ENCODE measurements at regions not wholly inside any gene's neighbourhood (a gene's known extent, or its start where the extent isn't known, plus 50 kb on each side); places are given as distances from the start of the nearest gene placed in this dataset.
A peak's percentile ranks its signal among the peaks of the same experiment; 100 is the strongest.

DNA sequence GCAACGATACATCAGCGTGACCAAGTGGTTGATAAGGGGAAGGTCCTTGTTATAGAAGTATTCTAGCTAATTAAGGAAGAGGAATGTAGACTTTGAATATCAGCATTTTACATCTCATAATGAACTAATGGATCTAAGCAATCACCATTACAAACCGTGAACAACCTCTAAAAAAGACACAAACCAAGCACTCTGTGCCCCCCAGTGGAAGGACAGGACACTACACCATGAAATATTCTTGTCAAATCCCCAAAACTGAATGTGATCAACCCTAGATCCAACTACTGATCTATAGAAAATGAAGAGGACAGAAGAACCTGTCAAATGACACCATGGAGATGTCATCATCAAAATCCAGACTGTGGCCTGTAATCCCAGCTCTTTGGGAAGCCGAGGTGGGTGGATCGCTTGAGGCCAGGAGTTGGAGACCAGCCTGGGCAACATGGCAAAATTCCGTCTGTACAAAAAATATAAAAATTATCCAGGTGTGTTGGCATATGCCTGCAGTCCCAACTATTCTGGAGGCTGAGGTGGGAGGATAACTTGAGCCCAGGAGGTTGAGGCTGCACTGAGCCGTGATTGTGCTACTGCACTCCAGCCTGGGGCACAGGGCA is 111.3 kb upstream of the CARD11 start:
- peak; percentile 45 to 53 for DNase-seq (ENCODE audit: low read depth in 1 of 2, low spot score in 1 of 2)
- no peak for TF ChIP-seq POLR2AphosphoS2 (conservative IDR thresholded peaks at IDR 0.05; ENCODE audit: low read length)
- TF ChIP-seq NFE2L2 (conservative IDR thresholded peaks at IDR 0.05; ENCODE audit: low read length): no peak
- peak; percentile 73 to 82 for TF ChIP-seq RAD21 (conservative IDR thresholded peaks at IDR 0.05 in 1 of 2, IDR thresholded peaks at IDR 0.05 in 1 of 2)
- no peak for TF ChIP-seq ZSCAN20 (CRISPR knock-in tag; IDR thresholded peaks at IDR 0.05)
- TF ChIP-seq, protein P1, sequence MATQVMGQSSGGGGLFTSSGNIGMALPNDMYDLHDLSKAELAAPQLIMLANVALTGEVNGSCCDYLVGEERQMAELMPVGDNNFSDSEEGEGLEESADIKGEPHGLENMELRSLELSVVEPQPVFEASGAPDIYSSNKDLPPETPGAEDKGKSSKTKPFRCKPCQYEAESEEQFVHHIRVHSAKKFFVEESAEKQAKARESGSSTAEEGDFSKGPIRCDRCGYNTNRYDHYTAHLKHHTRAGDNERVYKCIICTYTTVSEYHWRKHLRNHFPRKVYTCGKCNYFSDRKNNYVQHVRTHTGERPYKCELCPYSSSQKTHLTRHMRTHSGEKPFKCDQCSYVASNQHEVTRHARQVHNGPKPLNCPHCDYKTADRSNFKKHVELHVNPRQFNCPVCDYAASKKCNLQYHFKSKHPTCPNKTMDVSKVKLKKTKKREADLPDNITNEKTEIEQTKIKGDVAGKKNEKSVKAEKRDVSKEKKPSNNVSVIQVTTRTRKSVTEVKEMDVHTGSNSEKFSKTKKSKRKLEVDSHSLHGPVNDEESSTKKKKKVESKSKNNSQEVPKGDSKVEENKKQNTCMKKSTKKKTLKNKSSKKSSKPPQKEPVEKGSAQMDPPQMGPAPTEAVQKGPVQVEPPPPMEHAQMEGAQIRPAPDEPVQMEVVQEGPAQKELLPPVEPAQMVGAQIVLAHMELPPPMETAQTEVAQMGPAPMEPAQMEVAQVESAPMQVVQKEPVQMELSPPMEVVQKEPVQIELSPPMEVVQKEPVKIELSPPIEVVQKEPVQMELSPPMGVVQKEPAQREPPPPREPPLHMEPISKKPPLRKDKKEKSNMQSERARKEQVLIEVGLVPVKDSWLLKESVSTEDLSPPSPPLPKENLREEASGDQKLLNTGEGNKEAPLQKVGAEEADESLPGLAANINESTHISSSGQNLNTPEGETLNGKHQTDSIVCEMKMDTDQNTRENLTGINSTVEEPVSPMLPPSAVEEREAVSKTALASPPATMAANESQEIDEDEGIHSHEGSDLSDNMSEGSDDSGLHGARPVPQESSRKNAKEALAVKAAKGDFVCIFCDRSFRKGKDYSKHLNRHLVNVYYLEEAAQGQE (IDR thresholded peaks at IDR 0.05): no peak
- TF ChIP-seq SMC3 (IDR thresholded peaks at IDR 0.05): peak; percentile 82
- TF ChIP-seq, protein P2, sequence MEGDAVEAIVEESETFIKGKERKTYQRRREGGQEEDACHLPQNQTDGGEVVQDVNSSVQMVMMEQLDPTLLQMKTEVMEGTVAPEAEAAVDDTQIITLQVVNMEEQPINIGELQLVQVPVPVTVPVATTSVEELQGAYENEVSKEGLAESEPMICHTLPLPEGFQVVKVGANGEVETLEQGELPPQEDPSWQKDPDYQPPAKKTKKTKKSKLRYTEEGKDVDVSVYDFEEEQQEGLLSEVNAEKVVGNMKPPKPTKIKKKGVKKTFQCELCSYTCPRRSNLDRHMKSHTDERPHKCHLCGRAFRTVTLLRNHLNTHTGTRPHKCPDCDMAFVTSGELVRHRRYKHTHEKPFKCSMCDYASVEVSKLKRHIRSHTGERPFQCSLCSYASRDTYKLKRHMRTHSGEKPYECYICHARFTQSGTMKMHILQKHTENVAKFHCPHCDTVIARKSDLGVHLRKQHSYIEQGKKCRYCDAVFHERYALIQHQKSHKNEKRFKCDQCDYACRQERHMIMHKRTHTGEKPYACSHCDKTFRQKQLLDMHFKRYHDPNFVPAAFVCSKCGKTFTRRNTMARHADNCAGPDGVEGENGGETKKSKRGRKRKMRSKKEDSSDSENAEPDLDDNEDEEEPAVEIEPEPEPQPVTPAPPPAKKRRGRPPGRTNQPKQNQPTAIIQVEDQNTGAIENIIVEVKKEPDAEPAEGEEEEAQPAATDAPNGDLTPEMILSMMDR (IDR thresholded peaks at IDR 0.05): peak; percentile 63

DNA sequence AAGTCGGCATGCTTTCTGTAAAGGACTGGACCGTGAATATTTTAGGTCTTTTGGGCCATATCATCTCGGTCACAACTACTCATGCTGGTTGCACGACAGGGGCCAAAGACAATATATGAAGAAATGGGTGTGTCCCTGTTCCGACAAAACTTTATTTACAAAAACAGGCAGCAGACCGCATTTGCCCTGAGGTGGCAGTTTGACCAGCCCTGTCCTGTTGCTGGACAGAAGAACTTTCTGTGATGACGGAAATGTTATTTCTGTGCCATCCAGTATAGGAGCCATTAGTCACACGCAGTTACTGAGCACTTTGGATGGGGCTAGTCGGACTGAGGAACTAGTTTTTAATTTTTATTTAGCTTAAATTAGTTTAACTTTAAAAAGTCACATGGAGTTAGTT is 112.8 kb upstream of the CARD11 start:
- WGBS (ENCODE audit: missing lambda C conversion rate): 39% methylated on average over 9 of the region's 9 CpGs
- TF ChIP-seq HOXA7 (CRISPR knock-in tag; IDR thresholded peaks at IDR 0.05) (no peak), RNF2 (IDR thresholded peaks at IDR 0.05; ENCODE audit: borderline replicate concordance, low read depth) (no peak), JUN (IDR thresholded peaks at IDR 0.05) (no peak), ZFP36 (IDR thresholded peaks at IDR 0.05; ENCODE audit: borderline replicate concordance, partially characterized antibody) (no peak), HEYL (CRISPR knock-in tag; IDR thresholded peaks at IDR 0.05) (no peak), MAFK (IDR thresholded peaks at IDR 0.05; ENCODE audit: partially characterized antibody) (no peak), CBX8 (IDR thresholded peaks at IDR 0.05) (no peak)
- TF ChIP-seq, protein P3, sequence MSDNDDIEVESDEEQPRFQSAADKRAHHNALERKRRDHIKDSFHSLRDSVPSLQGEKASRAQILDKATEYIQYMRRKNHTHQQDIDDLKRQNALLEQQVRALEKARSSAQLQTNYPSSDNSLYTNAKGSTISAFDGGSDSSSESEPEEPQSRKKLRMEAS (IDR thresholded peaks at IDR 0.05): no peak
- FAIRE-seq (no peak), ATAC-seq (no peak), DNase-seq (ENCODE audit: low read depth in 1 of 2, low spot score in 1 of 2) (no peak)
- no peaks in the 10 kb centered on the region for H3K4me1 ChIP-seq
- H3K27ac ChIP-seq: no peak overlapping the region
- no peaks in the 10 kb centered on the region for H3K9me3 ChIP-seq
- ChIA-PET POLR2A (no interaction called here), CTCF (interaction anchor here (0.6 to 4.7 kb wide), 5 partner anchors 10 to 292 kb away, joined by 3 to 32 read pairs (median 3); no protein-coding TSS in a partner anchor)
- no peak overlapping the region for H3K4me3 ChIP-seq
- H3K4me2 ChIP-seq: no peak overlapping the region

More for the DNA sequence above, 111.3 kb upstream of the CARD11 start:
- Histone ChIP-seq H3K4me2 (no peak overlapping the region), H3K4me3 (no peak overlapping the region), H3K27ac (no peak overlapping the region), H3K9me3 (no peaks in the 10 kb centered on the region), H3K4me1 (no peaks in the 10 kb centered on the region)
- ChIA-PET POLR2A (no interaction called here), CTCF (interaction anchor here (0.5 to 4.7 kb wide), 21 partner anchors 9 to 290 kb away, joined by 3 to 32 read pairs (median 4); no protein-coding TSS in a partner anchor)
- 59% methylated on average over 7 of the region's 7 CpGs for WGBS (ENCODE audit: missing lambda C conversion rate)
- ATAC-seq: peak in 1 of 2 experiments; percentile 69; a peak in 2 of 6 replicates
- FAIRE-seq: no peak

- Histone ChIP-seq H3K4me2 (no peak overlapping the region), H3K27ac (no peak overlapping the region), H3K4me1 (no peaks in the 10 kb centered on the region), H3K9me3 (no peaks in the 10 kb centered on the region), H3K4me3 (no peak overlapping the region)
- 71% methylated on average over 19 of the region's 20 CpGs for WGBS (ENCODE audit: missing lambda C conversion rate)
- DNase-seq (ENCODE audit: low read depth in 1 of 2, low spot score in 1 of 2) (no peak), FAIRE-seq (no peak), ATAC-seq (no peak)
- ChIA-PET CTCF (interaction anchor here (0.7 to 4.7 kb wide), 3 partner anchors 68 to 706 kb away, joined by 3 to 32 read pairs (median 3); no protein-coding TSS in a partner anchor), POLR2A (no interaction called here)
- TF ChIP-seq HEYL (CRISPR knock-in tag; IDR thresholded peaks at IDR 0.05) (no peak), EP300 (IDR thresholded peaks at IDR 0.05) (no peak), FOSL2 (IDR thresholded peaks at IDR 0.05) (no peak), FOSL2 (CRISPR knock-in tag; IDR thresholded peaks at IDR 0.05) (no peak)
Measured at GRCh38 chr7:3157566-3158287, 114.1 kb upstream of the CARD11 start.

Data from A549 (cell line).